GM19463 (cell line): ENCODE measurements at regions not wholly inside any gene's neighbourhood (a gene's known extent, or its start where the extent isn't known, plus 50 kb on each side); places are given as distances from the start of the nearest gene placed in this dataset.

ENCODE experiments used
- ATAC-seq: cut with Tn5 transposase; IDR thresholded peaks from one replicate; pipeline ENCODE4 v1.9.1; 2021; ENCODE audit warnings: mild to moderate bottlenecking, moderate library complexity; ENCODE audit not compliant: unreplicated experiment

- no peak for ATAC-seq
These were observed 200.9 kb upstream of the CHRM2 start for GRCh38 chr7:136667584-136667983.

GRCh38 chr7:136665878-136666509 lies 202.5 kb upstream of the CHRM2 start:
- no peak for ATAC-seq

- no peak for ATAC-seq
These were observed 203.9 kb upstream of the CHRM2 start for GRCh38 chr7:136664537-136664936.

- no peak for ATAC-seq
These were observed 210.9 kb upstream of the CHRM2 start for GRCh38 chr7:136657482-136657921.

GRCh38 chr7:136656516-136656915 lies 211.9 kb upstream of the CHRM2 start:
- ATAC-seq = no peak

GRCh38 chr7:136655414-136655813 lies 213.0 kb upstream of the CHRM2 start:
- no peak for ATAC-seq

GRCh38 chr7:136654406-136654805 lies 214.0 kb upstream of the CHRM2 start:
- ATAC-seq = no peak

GRCh38 chr7:136652635-136653370 lies 215.6 kb upstream of the CHRM2 start:
- no peak for ATAC-seq

- ATAC-seq = no peak
These were observed 227.5 kb upstream of the CHRM2 start for GRCh38 chr7:136640977-136641376.

- ATAC-seq = no peak
These were observed 230.6 kb upstream of the CHRM2 start for GRCh38 chr7:136637813-136638212.

- no peak for ATAC-seq
These were observed 232.7 kb upstream of the CHRM2 start for GRCh38 chr7:136635751-136636150.

GRCh38 chr7:136618818-136619217 lies 249.6 kb upstream of the CHRM2 start:
- no peak for ATAC-seq

- ATAC-seq = no peak
These were observed 251.3 kb upstream of the CHRM2 start for GRCh38 chr7:136617176-136617575.

GRCh38 chr7:136605532-136606329 lies 262.7 kb upstream of the CHRM2 start:
- no peak for ATAC-seq

GRCh38 chr7:136601772-136602171 lies 266.7 kb upstream of the CHRM2 start:
- no peak for ATAC-seq

GRCh38 chr7:136600475-136600874 lies 268.0 kb upstream of the CHRM2 start:
- no peak for ATAC-seq

GRCh38 chr7:136594739-136595144 lies 273.7 kb upstream of the CHRM2 start:
- no peak for ATAC-seq

- no peak for ATAC-seq
These were observed 280.2 kb upstream of the CHRM2 start for GRCh38 chr7:136588216-136588615.

- no peak for ATAC-seq
These were observed 282.3 kb upstream of the CHRM2 start for GRCh38 chr7:136585954-136586670.

- ATAC-seq = no peak
These were observed 302.0 kb upstream of the CHRM2 start for GRCh38 chr7:136566491-136566890.

- ATAC-seq = no peak
These were observed 312.5 kb upstream of the CHRM2 start for GRCh38 chr7:136555933-136556332.
